K562 (cell line): ENCODE measurements at regions not wholly inside any gene's neighbourhood (a gene's known extent, or its start where the extent isn't known, plus 50 kb on each side); places are given as distances from the start of the nearest gene placed in this dataset.

Experiments used
- ATAC-seq: fragments of 200-7000 bp; cut with Tn5 transposase; 3 replicates; pipeline ENCODE4 v1.9.1; 2020; ENCODE audit warnings: moderate library complexity
- BruUV-seq: library from RNA; stranded (reverse); fragments of 400-500 nt; replicated peaks from 2 replicates; lab custom pipeline; 2021; lab: Mats Ljungman, UMichigan
- CTCF ChIA-PET: fragments of 300-600 bp; formaldehyde crosslinking; extraction: SDS; loops from one replicate; lab custom pipeline; 2021; ENCODE audit warnings: low intra/inter-chr PET ratio; lab: Yijun Ruan, JAX
- POLR2A ChIA-PET: fragments of 300-600, 350-650 bp; sonication (Branson Sonifier 250); formaldehyde crosslinking; extraction: SDS; loops from one replicate; lab custom pipeline; 2021; ENCODE audit warnings: antibody characterized with exemption, inconsistent platforms; lab: Yijun Ruan, JAX
- DNase-seq, 4 experiments: peaks; one replicate each; pipeline versions ENCODE4 v3.0.0 to v3.0.0-alpha.2; 2011 to 2018; ENCODE audit warnings: low spot score in 3 of 4, mixed read lengths in 3 of 4; ENCODE audit errors: extremely low read depth in 1 of 4
- FAIRE-seq: peaks from 2 replicates; lab custom pipeline; 2011; peaks lifted over from hg19 to GRCh38; lab: Jason Lieb, UNC
- H2AFZ ChIP-seq: 2 replicates; pipeline ENCODE4 v1.6.0; 2011; ENCODE audit warnings: low read depth, low read length, control low read depth, inconsistent platforms
- H3K27ac ChIP-seq: fragments of 200-600 bp; 3 replicates; pipeline ENCODE4 v1.8.0; 2011; ENCODE audit warnings: low read depth, mild to moderate bottlenecking, control low read depth, inconsistent platforms, low read length, moderate library complexity, mixed read lengths; ENCODE audit errors: extremely low read depth
- H3K27me3 ChIP-seq, 2 experiments: fragments of 300-600 bp in 1 of 2; 2 replicates in 1 of 2; 3 replicates in 1 of 2; pipeline versions ENCODE4 v1.6.0 to v1.8.0; 2011; ENCODE audit warnings: inconsistent platforms in 2 of 2, low read length in 2 of 2, mild to moderate bottlenecking in 1 of 2, mixed read lengths in 1 of 2, moderate library complexity in 1 of 2; ENCODE audit not compliant: control insufficient read depth in 2 of 2, insufficient read depth in 2 of 2
- H3K36me3 ChIP-seq: fragments of 300-600 bp; 3 replicates; pipeline ENCODE4 v1.8.0; 2011; ENCODE audit warnings: mild to moderate bottlenecking, low read length, inconsistent platforms; ENCODE audit not compliant: control insufficient read depth, insufficient read depth
- H3K4me1 ChIP-seq, 2 experiments: fragments of 200-600 bp in 1 of 2; replicated peaks in 1 of 2; 2 replicates in 1 of 2; 3 replicates in 1 of 2; pipeline versions ENCODE4 v1.5.1 to v1.8.0; 2011; ENCODE audit warnings: inconsistent platforms in 2 of 2, low read length in 2 of 2, mild to moderate bottlenecking in 1 of 2, mixed read lengths in 1 of 2, moderate library complexity in 1 of 2; ENCODE audit not compliant: control insufficient read depth in 2 of 2, insufficient read depth in 2 of 2
- H3K4me2 ChIP-seq: 2 replicates; pipeline ENCODE4 v1.6.1; 2011; ENCODE audit warnings: low read length, control low read depth, inconsistent platforms, mixed read lengths; ENCODE audit not compliant: insufficient read depth
- H3K4me3 ChIP-seq: fragments of 200-600 bp; sonication (generic), shearing (Covaris generic); 2 replicates; pipeline ENCODE4 v1.5.1; 2016; ENCODE audit warnings: control low read depth, inconsistent platforms
- H3K79me2 ChIP-seq: fragments of 200-600 bp; 3 replicates; pipeline ENCODE4 v1.8.0; 2011; ENCODE audit warnings: low read length, inconsistent platforms; ENCODE audit not compliant: control insufficient read depth, insufficient read depth
- H3K9ac ChIP-seq, 2 experiments: 2 replicates each; pipeline versions ENCODE4 v1.6.0 to v1.6.1; 2011; ENCODE audit warnings: low read depth in 2 of 2, low read length in 2 of 2, control low read depth in 1 of 2, inconsistent platforms in 1 of 2, mild to moderate bottlenecking in 1 of 2, mixed read lengths in 1 of 2; ENCODE audit not compliant: insufficient read depth in 1 of 2
- H3K9me1 ChIP-seq: one replicate; pipeline ENCODE4 v1.6.0; 2011; ENCODE audit warnings: inconsistent platforms, mild to moderate bottlenecking, low read length, moderate library complexity; ENCODE audit not compliant: control insufficient read depth, insufficient read depth
- H3K9me3 ChIP-seq: replicated peaks from 2 replicates; pipeline ENCODE4 v1.5.1; 2011; ENCODE audit warnings: low read depth, low read length, inconsistent platforms; ENCODE audit not compliant: control insufficient read depth, insufficient read depth
- H4K20me1 ChIP-seq: replicated peaks from 2 replicates; pipeline ENCODE4 v1.6.1; 2011; ENCODE audit warnings: low read length, inconsistent platforms, mixed read lengths; ENCODE audit not compliant: control insufficient read depth, insufficient read depth
- BHLHE40 ChIP-seq: IDR thresholded peaks from 2 replicates; pipeline ENCODE4 v1.6.1; 2011; ENCODE audit warnings: low read length, improper control_type of control experiment
- CGGBP1 ChIP-seq: fragments of 250-450 bp; sonication (Bioruptor Pico); IDR thresholded peaks from 2 replicates; pipeline ENCODE4 v1.9.0; 2021; ENCODE audit warnings: mild to moderate bottlenecking
- CREM ChIP-seq: IDR thresholded peaks from 2 replicates; pipeline ENCODE4 v1.6.1; 2014; ENCODE audit warnings: antibody characterized with exemption, low read depth
- HMG20B ChIP-seq: fragments of 250-450 bp; sonication (Bioruptor Pico); IDR thresholded peaks from 2 replicates; pipeline ENCODE4 v1.5.0; 2021; ENCODE audit warnings: mild to moderate bottlenecking
- HMGN3 ChIP-seq: IDR thresholded peaks from 2 replicates; pipeline ENCODE4 v1.6.1; 2011; ENCODE audit warnings: borderline replicate concordance, low read depth, mild to moderate bottlenecking, mixed read lengths, low read length; ENCODE audit not compliant: insufficient read length; ENCODE audit errors: extremely low read depth
- KDM1A ChIP-seq, 2 experiments: fragments of 450-650 bp; IDR thresholded peaks; 2 replicates each; pipeline ENCODE4 v1.6.1; 2016; ENCODE audit warnings: mild to moderate bottlenecking in 2 of 2
- MED1 ChIP-seq: sonication (generic); formaldehyde crosslinking; IDR thresholded peaks from 2 replicates; pipeline ENCODE4 v1.8.1; 2023; ENCODE audit warnings: missing genetic modification reagents, borderline replicate concordance
- RBM15 ChIP-seq: fragments of 200-400 bp; formaldehyde crosslinking; IDR thresholded peaks from 2 replicates; pipeline ENCODE4 v1.6.1; 2018; ENCODE audit warnings: mild to moderate bottlenecking, low read length, moderate library complexity; ENCODE audit not compliant: insufficient read depth
- RFX7 ChIP-seq: fragments of 250-450 bp; sonication (Bioruptor Pico); IDR thresholded peaks from 2 replicates; pipeline ENCODE4 v1.5.1; 2021; ENCODE audit warnings: mild to moderate bottlenecking
- SRSF9 ChIP-seq: fragments of 200-400 bp; formaldehyde crosslinking; IDR thresholded peaks from 2 replicates; pipeline ENCODE4 v1.6.1; 2017; ENCODE audit warnings: low read depth, low read length, borderline replicate concordance
- SUPT5H ChIP-seq: fragments of 450-650 bp; IDR thresholded peaks from 2 replicates; pipeline ENCODE4 v1.6.1; 2016
- TEAD1 ChIP-seq, 2 experiments: fragments of 450-650 bp in 1 of 2; sonication (generic) in 1 of 2; formaldehyde crosslinking; IDR thresholded peaks; 2 replicates each; pipeline versions ENCODE4 v1.4.0 to v1.8.0; 2020 to 2022; ENCODE audit warnings: mild to moderate bottlenecking in 2 of 2, missing genetic modification reagents in 1 of 2
- TSC22D4 ChIP-seq: fragments of 450-650 bp; IDR thresholded peaks from 2 replicates; pipeline ENCODE4 v1.6.1; 2016; ENCODE audit warnings: missing genetic modification characterization, missing biosample characterization, control low read depth
- U2AF2 ChIP-seq: fragments of 200-400 bp; formaldehyde crosslinking; optimal IDR thresholded peaks from 2 replicates; pipeline ENCODE3; 2017; ENCODE audit warnings: low read depth, mild to moderate bottlenecking, low read length
- ZC3H4 ChIP-seq: sonication (generic); formaldehyde crosslinking; IDR thresholded peaks from 2 replicates; pipeline ENCODE4 v1.9.0; 2021; ENCODE audit warnings: missing genetic modification reagents, borderline replicate concordance
- ZNF175 ChIP-seq: fragments of 200-800 bp; sonication (Bioruptor generic); IDR thresholded peaks from 2 replicates; pipeline ENCODE4 v1.6.1; 2016; ENCODE audit warnings: low read depth, mild to moderate bottlenecking, missing genetic modification characterization, missing compliant biosample characterization
- ZNF184 ChIP-seq: sonication (generic); formaldehyde crosslinking; IDR thresholded peaks from 2 replicates; pipeline ENCODE4 v1.5.0; 2020; ENCODE audit warnings: missing genetic modification reagents
- ZNF3 ChIP-seq: fragments of 250-450 bp; sonication (Bioruptor Pico); IDR thresholded peaks from 2 replicates; pipeline ENCODE4 v1.5.0; 2021; ENCODE audit warnings: mild to moderate bottlenecking, moderate library complexity
- WGBS: fragments of 100-300 bp; shearing (Covaris generic); methylation state at CpG from one replicate; pipeline ENCODE4 v1.1.6; 2016; ENCODE audit warnings: low coverage, mixed read lengths; ENCODE audit not compliant: insufficient coverage; ENCODE audit errors: missing lambda C conversion rate; 5-methylcytosine and 5-hydroxymethylcytosine counted together
- in situ Hi-C: fragments of 300-500 bp; cut with MboI; formaldehyde crosslinking; loops from 4 replicates; pipeline ENCODE4 v1.15.0; 2018; ENCODE audit warnings: inconsistent platforms, mixed read lengths
- intact Hi-C: fragments of 100-400 bp; cut with micrococcal nuclease; formaldehyde crosslinking; loops from 2 replicates; pipeline ENCODE4 v1.14.2; 2022

- no peaks in the 10 kb centered on the region for H3K79me2 ChIP-seq
- ChIA-PET POLR2A (no interaction called here), CTCF (no interaction called here)
- H3K4me2 ChIP-seq, result no peak overlapping the region
- WGBS, result 0% methylated on average over 3 of the region's 3 CpGs
- H3K9me3 ChIP-seq, result no peaks in the 10 kb centered on the region; the same call in 1 of the 2 replicates
- H3K36me3 ChIP-seq, result no peaks in the 10 kb centered on the region
- TF ChIP-seq ZNF184 (CRISPR knock-in tag) (no peak), HMGN3 (no peak), SUPT5H (no peak), BHLHE40 (no peak), TEAD1 (CRISPR knock-in tag; IDR thresholded peaks at IDR 0.05) (no peak), ZNF175 (CRISPR knock-in tag) (no peak), TSC22D4 (tag) (no peak), RFX7 (no peak), CREM (no peak), HMG20B (CRISPR knock-in tag) (no peak), KDM1A (IDR thresholded peaks at IDR 0.05) (no peak), MED1 (CRISPR knock-in tag) (no peak), ZNF3 (CRISPR knock-in tag) (no peak), RBM15 (no peak), CGGBP1 (no peak), ZC3H4 (no peak), U2AF2 (no peak), SRSF9 (no peak)
- no peak for ATAC-seq
- no peak overlapping the region for H3K9ac ChIP-seq
- no TSS peak for BruUV-seq
- H3K27me3 ChIP-seq, result no peaks in the 10 kb centered on the region
- in situ Hi-C loops (no loop called here), intact Hi-C loops (no loop called here)
- DNase-seq, result no peak
- H4K20me1 ChIP-seq, result no peaks in the 10 kb centered on the region
- no peak overlapping the region for H2AFZ ChIP-seq
- no peaks in the 10 kb centered on the region for H3K9me1 ChIP-seq
- H3K4me1 ChIP-seq, result no peaks in the 10 kb centered on the region
- H3K4me3 ChIP-seq, result no peak overlapping the region
- no peak for FAIRE-seq
- no peak overlapping the region for H3K27ac ChIP-seq
These were observed 232.1 kb downstream of the DUSP10 start for GRCh38 chr1:221509575-221510355.
